ENCODE measurements at regions not wholly inside any gene's neighbourhood (a gene's known extent, or its start where the extent isn't known, plus 50 kb on each side); places are given as distances from the start of the nearest gene placed in this dataset.

DNA sequence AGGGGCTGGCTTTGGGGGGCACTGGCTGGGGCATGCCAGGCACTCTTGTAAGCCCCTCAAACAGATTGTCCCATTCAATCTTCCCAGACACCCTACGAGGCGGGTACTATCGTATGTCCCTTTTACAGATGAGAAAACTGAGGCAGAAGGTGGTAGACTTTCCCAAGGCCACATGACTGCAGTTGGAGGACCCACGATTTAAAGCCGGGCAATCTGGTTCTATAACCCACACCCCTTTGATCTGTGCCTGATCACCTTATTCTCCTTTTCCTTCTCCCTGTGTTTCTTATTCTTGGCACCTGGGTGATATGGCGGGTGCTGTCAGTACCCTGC is 146.3 kb upstream of the IRX3 start:
- TF ChIP-seq, protein P1, sequence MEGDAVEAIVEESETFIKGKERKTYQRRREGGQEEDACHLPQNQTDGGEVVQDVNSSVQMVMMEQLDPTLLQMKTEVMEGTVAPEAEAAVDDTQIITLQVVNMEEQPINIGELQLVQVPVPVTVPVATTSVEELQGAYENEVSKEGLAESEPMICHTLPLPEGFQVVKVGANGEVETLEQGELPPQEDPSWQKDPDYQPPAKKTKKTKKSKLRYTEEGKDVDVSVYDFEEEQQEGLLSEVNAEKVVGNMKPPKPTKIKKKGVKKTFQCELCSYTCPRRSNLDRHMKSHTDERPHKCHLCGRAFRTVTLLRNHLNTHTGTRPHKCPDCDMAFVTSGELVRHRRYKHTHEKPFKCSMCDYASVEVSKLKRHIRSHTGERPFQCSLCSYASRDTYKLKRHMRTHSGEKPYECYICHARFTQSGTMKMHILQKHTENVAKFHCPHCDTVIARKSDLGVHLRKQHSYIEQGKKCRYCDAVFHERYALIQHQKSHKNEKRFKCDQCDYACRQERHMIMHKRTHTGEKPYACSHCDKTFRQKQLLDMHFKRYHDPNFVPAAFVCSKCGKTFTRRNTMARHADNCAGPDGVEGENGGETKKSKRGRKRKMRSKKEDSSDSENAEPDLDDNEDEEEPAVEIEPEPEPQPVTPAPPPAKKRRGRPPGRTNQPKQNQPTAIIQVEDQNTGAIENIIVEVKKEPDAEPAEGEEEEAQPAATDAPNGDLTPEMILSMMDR (IDR thresholded peaks at IDR 0.05): no peak
- TF ChIP-seq POLR2A (IDR thresholded peaks at IDR 0.05): no peak
